AG20443 (cell line): ENCODE measurements at regions not wholly inside any gene's neighbourhood (a gene's known extent, or its start where the extent isn't known, plus 50 kb on each side); places are given as distances from the start of the nearest gene placed in this dataset.
"Not testable (repeated sequence)": the region's sequence is repeated elsewhere in the genome, so short reads cannot be mapped to it uniquely, and the experiment has no call there.

ENCODE experiments used
- DNase-seq: peaks from one replicate; pipeline ENCODE4 v3.0.0; 2012; ENCODE audit warnings: low spot score, mixed read lengths

DNA sequence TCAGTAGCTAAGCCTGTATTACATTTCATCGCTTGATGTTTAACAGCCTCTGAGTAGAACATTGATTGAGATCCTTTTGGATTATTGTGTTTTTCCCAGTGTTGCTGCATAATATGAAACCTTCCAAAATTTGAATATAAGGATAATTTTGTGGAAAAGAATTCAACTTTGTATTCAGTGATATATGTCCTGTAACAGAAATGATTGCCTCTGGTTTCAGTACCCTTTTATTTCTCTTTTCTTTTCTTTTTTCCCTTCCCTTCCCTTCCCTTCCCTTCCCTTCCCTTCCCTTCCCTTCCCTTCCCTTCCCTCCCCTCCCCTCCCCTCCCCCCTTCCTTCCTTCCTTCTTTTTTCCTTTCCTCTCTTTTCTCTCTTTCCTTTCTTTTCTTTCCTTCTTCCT lies 74.6 kb downstream of the UTRN start:
- DNase-seq: no peak

DNA sequence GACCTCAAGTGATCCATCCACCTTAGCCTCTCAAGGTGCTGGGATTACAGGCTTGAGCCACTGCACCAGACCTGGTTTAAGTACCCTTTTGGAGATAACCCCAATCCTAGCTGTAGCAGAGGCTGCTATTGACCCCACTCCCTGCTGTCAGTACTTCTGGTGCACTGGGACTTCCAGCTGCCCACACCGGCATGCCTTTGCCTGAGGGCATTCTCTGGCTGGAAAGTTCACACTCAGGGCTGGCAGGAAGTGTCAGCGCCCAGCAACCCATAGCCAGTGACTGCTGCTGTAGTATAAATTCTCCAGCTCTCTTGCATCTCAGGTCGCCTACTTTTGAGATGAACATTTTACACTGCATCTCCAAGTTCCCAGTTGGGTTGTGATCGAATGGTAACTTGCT lies 75.3 kb downstream of the UTRN start:
- no peak for DNase-seq

DNA sequence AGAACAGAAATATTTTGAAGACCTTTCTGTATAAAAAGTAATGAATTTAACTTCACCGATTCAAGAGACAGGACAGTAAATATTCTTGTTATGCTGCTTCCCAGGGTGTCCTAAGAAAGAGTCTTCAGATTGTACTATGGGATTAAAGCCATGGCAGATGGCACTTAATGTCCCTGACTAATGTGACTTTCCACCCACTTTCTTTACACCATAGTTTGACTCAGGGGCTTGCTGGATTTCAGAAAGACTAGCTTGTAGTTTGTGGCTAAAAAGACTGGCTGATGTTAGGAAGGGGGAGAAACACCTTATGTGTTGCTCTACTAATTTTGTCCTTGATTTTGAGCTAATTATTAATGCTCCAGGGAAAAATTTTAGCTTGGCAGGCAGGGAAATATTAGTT lies 75.9 kb downstream of the UTRN start:
- no peak for DNase-seq

GRCh38 chr6:144362042-144363018 lies 77.2 kb downstream of the UTRN start:
- DNase-seq: no peak

- DNase-seq: no peak
Measured at GRCh38 chr6:144364208-144364720, 79.1 kb downstream of the UTRN start.

DNA sequence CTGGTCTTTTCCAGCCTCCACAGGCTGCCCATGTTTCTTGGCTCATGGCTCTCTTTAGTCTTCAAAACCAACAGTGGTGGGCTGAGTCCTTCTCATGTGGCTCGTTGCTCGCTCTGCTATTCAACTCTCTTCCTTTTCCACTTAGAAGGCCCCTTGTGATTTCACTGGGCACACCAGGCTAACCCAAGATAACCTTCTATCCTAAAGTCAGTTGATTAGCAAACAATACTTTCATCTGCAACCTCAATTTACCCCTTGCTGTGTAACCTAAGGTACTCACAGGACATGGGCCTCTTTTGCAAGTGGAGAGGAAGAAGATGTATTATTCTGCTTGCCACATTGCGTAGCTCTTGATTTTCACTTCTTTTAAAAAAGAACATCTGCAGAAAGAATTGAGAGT lies 79.6 kb downstream of the UTRN start:
- no peak for DNase-seq

- no peak for DNase-seq
Measured at GRCh38 chr6:144365271-144365670, 80.1 kb downstream of the UTRN start.

DNA sequence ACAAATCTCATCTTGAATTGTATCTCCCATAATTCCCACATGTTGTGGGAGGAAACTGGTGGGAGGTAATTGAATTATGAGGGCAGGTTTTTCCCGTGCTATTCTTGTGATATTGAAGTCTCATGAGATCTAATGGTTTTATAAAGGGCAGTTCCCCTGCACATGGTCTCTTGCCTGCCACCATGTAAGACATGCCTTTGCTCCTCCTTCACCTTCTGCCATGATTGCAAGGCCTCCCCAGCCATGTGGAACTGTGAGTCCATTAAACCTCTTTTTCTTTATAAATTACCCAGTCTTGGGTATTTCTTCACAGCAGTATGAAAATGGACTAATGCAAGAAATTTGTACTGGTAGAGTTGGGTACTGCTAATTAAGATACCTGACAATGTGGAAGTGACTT lies 84.6 kb downstream of the UTRN start:
- DNase-seq: not testable (repeated sequence)

DNA sequence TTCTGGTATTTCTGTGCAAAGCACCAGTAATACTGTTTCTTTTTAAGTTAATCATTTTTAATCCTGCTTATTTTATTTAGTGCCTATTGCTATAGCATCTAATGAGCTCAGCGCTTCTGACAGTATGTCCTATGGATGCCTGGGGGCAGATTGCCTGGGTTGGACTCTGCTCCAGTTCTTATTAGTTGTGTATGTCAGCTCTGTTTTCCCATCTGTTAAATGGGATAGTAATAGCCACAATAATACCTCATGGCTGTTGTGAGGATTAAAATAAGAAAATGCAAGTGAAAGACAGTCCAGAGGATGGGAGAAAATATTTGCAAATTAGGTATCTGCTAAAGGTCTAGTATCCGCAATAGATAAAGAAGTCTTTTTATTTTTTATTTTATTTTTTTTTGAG lies 87.0 kb downstream of the UTRN start:
- no peak for DNase-seq

- DNase-seq: no peak
Measured at GRCh38 chr6:144372611-144373594, 87.8 kb downstream of the UTRN start.

GRCh38 chr6:144374525-144374924 lies 89.4 kb downstream of the UTRN start:
- DNase-seq: not testable (repeated sequence)

DNA sequence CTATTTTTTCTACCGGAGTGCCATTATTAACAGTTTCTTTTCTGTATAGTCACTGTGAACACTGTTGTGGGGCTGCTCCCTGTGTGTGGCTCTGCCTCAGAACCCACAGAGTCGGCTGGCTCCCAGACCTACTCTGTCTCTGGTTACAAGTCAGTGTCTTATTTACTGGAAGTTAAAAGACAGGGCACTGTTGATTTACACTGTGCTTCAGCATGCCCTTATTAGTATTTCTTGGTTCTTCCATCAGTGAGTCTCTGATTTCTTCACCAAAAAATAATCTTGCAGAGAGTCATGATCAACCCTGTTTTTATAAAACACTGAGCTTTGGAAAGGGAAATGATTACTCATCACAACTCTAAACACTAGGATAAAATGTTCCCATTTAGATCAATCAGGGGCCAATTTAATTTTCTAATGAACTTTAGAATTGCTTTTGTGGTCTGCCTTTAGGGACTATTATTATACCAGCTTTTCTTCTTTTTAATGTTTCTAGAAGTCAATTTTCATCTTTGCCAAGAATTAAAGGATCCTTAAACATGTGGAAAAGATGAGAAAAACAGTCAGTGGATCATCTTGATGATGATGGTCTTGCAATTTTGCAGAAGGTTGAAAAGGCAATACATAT lies 92.6 kb downstream of the UTRN start:
- DNase-seq: peak; percentile 80

- peak; percentile 24 for DNase-seq
Measured at GRCh38 chr6:144378437-144378836, 93.3 kb downstream of the UTRN start.

DNA sequence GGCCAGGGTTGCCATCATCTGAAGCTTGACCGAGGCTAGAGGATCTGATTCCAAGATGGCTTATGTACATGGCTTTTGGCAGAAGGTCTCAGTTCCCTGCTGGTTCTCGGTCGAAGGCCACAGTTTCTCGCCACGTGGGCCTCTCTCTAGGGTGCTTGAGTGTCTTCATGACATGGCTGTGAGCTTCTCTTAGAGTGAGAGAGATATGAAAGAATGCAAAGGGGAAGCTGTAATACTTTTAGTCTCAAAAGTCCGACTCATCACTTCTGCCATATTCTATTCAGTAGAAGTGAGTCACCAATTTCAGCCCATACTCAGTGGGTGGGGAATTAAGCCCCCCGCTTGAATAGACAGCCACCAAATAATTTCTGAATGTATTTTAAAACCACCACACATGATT lies 94.2 kb downstream of the UTRN start:
- DNase-seq: peak; percentile 12

GRCh38 chr6:144381499-144381898 lies 96.4 kb downstream of the UTRN start:
- not testable (repeated sequence) for DNase-seq

DNA sequence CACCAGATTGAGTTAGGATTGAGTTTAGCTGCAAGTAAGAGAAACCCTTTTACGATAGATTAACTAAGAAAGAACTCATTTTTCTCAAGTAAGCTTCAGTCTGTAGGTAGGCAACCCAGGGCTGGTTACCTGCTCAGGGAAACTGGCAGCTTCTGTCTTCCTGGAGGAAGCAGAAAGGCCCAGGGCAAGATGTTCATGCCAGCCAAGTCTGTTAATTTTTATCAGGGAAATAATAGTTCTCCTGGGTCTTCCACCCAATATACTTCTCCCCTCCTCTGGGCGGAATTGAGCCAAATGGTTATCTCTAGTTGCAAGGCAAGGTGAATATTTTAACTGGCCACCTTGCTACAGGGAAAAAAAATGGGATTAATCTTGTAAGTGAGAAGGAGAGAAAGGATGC lies 98.2 kb downstream of the UTRN start:
- no peak for DNase-seq

GRCh38 chr6:144384427-144384826 lies 99.3 kb downstream of the UTRN start:
- DNase-seq: no peak

DNA sequence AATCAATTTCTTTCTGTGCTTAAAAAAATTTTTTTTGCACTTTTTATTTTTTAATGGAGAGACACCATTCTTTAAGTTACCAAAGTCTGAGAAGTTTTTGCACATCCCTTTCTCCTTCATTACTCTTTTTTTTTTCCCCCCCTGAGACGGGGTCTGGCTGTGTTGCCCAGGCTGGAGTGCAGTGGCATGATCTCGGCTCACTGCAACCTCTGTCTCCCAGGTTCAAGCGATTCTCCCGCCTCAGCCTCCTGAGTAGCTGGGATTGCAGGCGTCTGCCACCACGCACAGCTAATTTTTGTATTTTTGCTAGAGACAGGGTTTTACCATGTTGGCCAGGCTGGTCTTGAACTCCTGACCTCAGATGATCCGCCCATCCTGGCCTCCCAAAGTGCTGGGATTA lies 104.3 kb downstream of the UTRN start:
- DNase-seq: not testable (repeated sequence)

GRCh38 chr6:144390202-144390601 lies 105.1 kb downstream of the UTRN start:
- no peak for DNase-seq

DNA sequence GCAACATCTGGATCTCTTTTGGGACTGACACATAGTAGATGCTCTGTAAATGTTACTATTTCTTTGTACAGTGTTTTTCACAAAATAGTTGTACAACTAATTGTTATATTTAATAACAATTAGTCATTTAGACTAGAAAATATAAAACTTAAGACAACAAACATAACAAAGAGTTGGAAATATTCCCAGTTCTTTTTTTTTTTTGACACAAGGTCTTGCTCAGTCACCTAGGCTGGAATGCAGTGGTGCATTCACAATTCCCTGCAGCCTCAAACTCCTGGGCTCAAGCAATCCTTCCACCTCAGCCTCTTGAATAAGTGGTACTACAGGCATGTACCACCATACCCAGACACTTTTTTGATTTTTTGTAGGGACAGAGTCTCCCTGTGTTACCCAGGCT lies 105.8 kb downstream of the UTRN start:
- no peak for DNase-seq

GRCh38 chr6:144392536-144392935 lies 107.4 kb downstream of the UTRN start:
- DNase-seq: no peak

DNA sequence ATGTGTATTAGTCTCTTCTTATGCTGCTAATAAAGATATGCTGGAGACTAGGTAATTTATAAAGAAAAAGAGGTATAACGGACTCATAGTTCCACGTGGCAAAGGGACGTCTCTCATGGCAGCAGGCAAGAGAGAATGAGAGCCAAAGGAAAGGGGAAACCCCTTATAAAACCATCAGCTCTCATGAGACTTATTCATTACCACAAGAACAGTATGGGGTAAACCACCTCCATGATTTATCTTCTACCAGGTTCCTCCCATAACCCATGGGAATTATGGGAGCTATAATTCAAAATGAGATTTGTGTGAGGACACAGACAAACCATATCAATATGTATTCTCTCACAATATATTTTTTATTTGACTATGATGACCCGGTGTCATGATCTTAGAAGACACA lies 109.1 kb downstream of the UTRN start:
- no peak for DNase-seq
